Parathyroid adenoma (tissue), 2 donors: ENCODE measurements at regions not wholly inside any gene's neighbourhood (a gene's known extent, or its start where the extent isn't known, plus 50 kb on each side); places are given as distances from the start of the nearest gene placed in this dataset.

Experiments
- H2AFZ ChIP-seq: fragments of 300-600 bp; sonication (generic); one replicate; pipeline ENCODE4 v1.7.0; 2017; ENCODE audit warnings: antibody characterized with exemption, mild to moderate bottlenecking
- H3K27ac ChIP-seq: fragments of 300-600 bp; sonication (generic); one replicate; pipeline ENCODE4 v1.7.0; 2017
- H3K27me3 ChIP-seq: fragments of 300-600 bp; sonication (generic); one replicate; pipeline ENCODE4 v1.7.0; 2017; ENCODE audit warnings: low read length; ENCODE audit not compliant: control insufficient read depth, insufficient read depth
- H3K36me3 ChIP-seq: fragments of 300-600 bp; sonication (generic); one replicate; pipeline ENCODE4 v1.7.0; 2017; ENCODE audit warnings: low read length; ENCODE audit not compliant: control insufficient read depth, insufficient read depth
- H3K4me1 ChIP-seq: fragments of 300-600 bp; sonication (generic); one replicate; pipeline ENCODE4 v1.7.0; 2017; ENCODE audit warnings: control low read depth
- H3K4me2 ChIP-seq: fragments of 300-600 bp; sonication (generic); one replicate; pipeline ENCODE4 v1.7.0; 2017; ENCODE audit warnings: low read length
- H3K4me3 ChIP-seq: fragments of 300-600 bp; sonication (generic); one replicate; pipeline ENCODE4 v1.7.0; 2017; ENCODE audit warnings: low read depth, low read length
- H3K79me2 ChIP-seq: fragments of 300-600 bp; sonication (generic); one replicate; pipeline ENCODE4 v1.7.0; 2017; ENCODE audit warnings: control low read depth
- H3K9ac ChIP-seq: fragments of 300-600 bp; sonication (generic); one replicate; pipeline ENCODE4 v1.7.0; 2017; ENCODE audit warnings: mild to moderate bottlenecking
- H3K9me3 ChIP-seq: fragments of 300-600 bp; sonication (generic); one replicate; pipeline ENCODE4 v1.7.0; 2017; ENCODE audit warnings: low read length; ENCODE audit not compliant: control insufficient read depth
- TF ChIP-seq, protein P1 (sequence below): fragments of 300-600 bp; sonication (generic); IDR thresholded peaks from one replicate; pipeline ENCODE4 v1.7.0; 2017; ENCODE audit warnings: antibody characterized with exemption, mild to moderate bottlenecking
- donor health status: primary hyperparathyroidism.

DNA sequence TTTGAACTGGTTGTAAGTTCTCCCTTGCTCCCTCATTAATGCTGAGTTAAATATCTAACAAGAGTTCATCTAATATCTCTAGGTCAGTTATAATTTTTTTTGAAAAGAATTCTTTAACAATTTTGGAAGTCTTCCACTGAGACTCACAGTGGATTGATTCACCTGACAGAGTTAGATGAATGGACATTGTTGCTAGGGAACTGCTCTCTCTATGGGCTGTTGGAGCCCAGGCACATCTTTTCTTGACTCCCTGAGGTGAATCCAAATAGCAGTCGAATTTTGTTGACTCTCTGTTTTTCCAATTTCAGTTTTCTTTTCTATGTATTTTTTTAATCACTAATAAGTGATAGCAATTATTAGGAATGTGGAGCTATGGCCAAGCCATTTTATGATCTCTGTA, 996.1 kb upstream of the PABPC4L start:
- Histone ChIP-seq H3K27ac (no peak overlapping the region), H2AFZ (no peak overlapping the region), H3K4me1 (no peaks in the 10 kb centered on the region), H3K4me3 (no peak overlapping the region), H3K9me3 (no peaks in the 10 kb centered on the region), H3K79me2 (no peaks in the 10 kb centered on the region), H3K27me3 (no peaks in the 10 kb centered on the region), H3K9ac (no peak overlapping the region), H3K4me2 (no peak overlapping the region), H3K36me3 (no peaks in the 10 kb centered on the region)
- TF ChIP-seq, protein P1, sequence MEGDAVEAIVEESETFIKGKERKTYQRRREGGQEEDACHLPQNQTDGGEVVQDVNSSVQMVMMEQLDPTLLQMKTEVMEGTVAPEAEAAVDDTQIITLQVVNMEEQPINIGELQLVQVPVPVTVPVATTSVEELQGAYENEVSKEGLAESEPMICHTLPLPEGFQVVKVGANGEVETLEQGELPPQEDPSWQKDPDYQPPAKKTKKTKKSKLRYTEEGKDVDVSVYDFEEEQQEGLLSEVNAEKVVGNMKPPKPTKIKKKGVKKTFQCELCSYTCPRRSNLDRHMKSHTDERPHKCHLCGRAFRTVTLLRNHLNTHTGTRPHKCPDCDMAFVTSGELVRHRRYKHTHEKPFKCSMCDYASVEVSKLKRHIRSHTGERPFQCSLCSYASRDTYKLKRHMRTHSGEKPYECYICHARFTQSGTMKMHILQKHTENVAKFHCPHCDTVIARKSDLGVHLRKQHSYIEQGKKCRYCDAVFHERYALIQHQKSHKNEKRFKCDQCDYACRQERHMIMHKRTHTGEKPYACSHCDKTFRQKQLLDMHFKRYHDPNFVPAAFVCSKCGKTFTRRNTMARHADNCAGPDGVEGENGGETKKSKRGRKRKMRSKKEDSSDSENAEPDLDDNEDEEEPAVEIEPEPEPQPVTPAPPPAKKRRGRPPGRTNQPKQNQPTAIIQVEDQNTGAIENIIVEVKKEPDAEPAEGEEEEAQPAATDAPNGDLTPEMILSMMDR: no peak

DNA sequence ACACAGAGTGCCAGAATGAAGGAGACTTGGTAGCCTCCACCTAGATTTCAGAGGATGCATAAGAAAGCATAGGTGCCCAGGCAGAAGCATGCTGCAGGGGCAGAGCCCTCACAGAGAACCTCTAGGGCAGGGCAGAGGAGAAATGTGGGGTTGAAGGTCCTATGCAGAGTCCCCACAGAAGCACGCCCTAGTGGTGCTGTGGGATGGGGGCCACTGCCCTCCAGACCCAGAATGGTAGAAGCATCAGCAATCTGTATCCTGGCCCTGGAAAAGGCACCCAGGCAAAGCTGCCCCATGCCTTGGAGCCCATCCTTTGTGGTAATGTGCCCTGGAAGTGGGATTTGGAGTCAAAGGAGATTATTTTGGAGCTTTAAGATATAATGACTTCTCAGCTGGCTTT, 992.9 kb upstream of the PABPC4L start:
- Histone ChIP-seq H3K9ac (no peak overlapping the region), H3K79me2 (no peaks in the 10 kb centered on the region), H3K27me3 (no peaks in the 10 kb centered on the region), H3K27ac (no peak overlapping the region), H3K4me1 (no peaks in the 10 kb centered on the region), H3K4me2 (no peak overlapping the region), H2AFZ (no peak overlapping the region), H3K4me3 (no peak overlapping the region), H3K9me3 (no peaks in the 10 kb centered on the region), H3K36me3 (no peaks in the 10 kb centered on the region)
- TF ChIP-seq, protein P1: no peak

- Histone ChIP-seq H3K27me3 (no peaks in the 10 kb centered on the region), H3K4me1 (no peaks in the 10 kb centered on the region), H3K4me2 (no peak overlapping the region), H3K9me3 (no peaks in the 10 kb centered on the region), H3K4me3 (no peak overlapping the region), H3K27ac (no peak overlapping the region), H3K36me3 (no peaks in the 10 kb centered on the region), H3K79me2 (no peaks in the 10 kb centered on the region), H2AFZ (no peak overlapping the region), H3K9ac (no peak overlapping the region)
- TF ChIP-seq, protein P1: no peak
These were observed 991.4 kb upstream of the PABPC4L start for GRCh38 chr4:135192751-135193535.

- Histone ChIP-seq H3K9me3 (no peaks in the 10 kb centered on the region), H2AFZ (no peak overlapping the region), H3K9ac (no peak overlapping the region), H3K27me3 (no peaks in the 10 kb centered on the region), H3K4me1 (no peaks in the 10 kb centered on the region), H3K27ac (no peak overlapping the region), H3K36me3 (no peaks in the 10 kb centered on the region), H3K4me3 (no peak overlapping the region), H3K4me2 (no peak overlapping the region), H3K79me2 (no peaks in the 10 kb centered on the region)
- TF ChIP-seq, protein P1: no peak
These were observed 990.0 kb upstream of the PABPC4L start for GRCh38 chr4:135191596-135191995.

DNA sequence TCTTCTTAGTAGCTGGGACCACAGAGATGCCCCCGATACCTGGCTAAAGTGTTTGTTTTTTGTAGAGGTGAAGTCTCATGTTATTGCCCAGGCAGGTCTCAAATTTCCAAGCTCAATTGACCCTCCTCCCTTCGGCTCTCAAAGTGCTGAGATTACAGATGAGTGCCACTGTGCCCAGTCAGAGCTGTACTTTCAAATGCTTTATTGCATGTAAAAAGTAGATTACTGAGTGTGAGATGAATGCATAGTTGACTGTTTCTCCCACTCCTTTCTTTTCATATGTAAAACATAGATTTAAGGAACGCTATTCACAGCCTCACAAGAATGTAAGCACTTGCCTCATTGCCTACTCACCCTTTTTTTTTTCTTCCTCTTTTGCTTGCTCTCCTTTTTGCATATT, 984.4 kb upstream of the PABPC4L start:
- Histone ChIP-seq H3K4me1 (no peaks in the 10 kb centered on the region), H3K79me2 (no peaks in the 10 kb centered on the region), H2AFZ (no peak overlapping the region), H3K9ac (no peak overlapping the region), H3K4me2 (no peak overlapping the region), H3K36me3 (no peaks in the 10 kb centered on the region), H3K27me3 (no peaks in the 10 kb centered on the region), H3K27ac (no peak overlapping the region), H3K9me3 (no peaks in the 10 kb centered on the region), H3K4me3 (no peak overlapping the region)
- TF ChIP-seq, protein P1: no peak
